ENCODE measurements at regions not wholly inside any gene's neighbourhood (a gene's known extent, or its start where the extent isn't known, plus 50 kb on each side); places are given as distances from the start of the nearest gene placed in this dataset.

GRCh38 chr16:65716737-65717700, 595.2 kb upstream of the CDH11 start:
- no peaks in the 10 kb centered on the region for H3K4me1 Mint-ChIP-seq
- H3K9me3 ChIP-seq = no peaks in the 10 kb centered on the region
- no peaks in the 10 kb centered on the region for H3K36me3 ChIP-seq (ENCODE audit: control insufficient read depth in 2 of 2, extremely low read depth in 1 of 2, insufficient read depth in 1 of 2, low read length in 1 of 2)
- H3K4me3 Mint-ChIP-seq = no peak overlapping the region
- H3K27ac Mint-ChIP-seq = no peak overlapping the region
- DNase-seq (no peak), ATAC-seq (replicated peaks in 1 of 4) (no peak)
- ChIA-PET CTCF (no interaction called here), POLR2A (no interaction called here)
- H3K4me3 ChIP-seq (ENCODE audit: control insufficient read depth in 1 of 2, extremely low read depth in 1 of 2, low read length in 1 of 2) = no peak overlapping the region
- H3K27me3 ChIP-seq (replicated peaks in 1 of 2; ENCODE audit: control insufficient read depth in 2 of 2, extremely low read depth in 1 of 2, insufficient read depth in 2 of 2, low read length in 1 of 2) = no peaks in the 10 kb centered on the region
- peaks cover 3 to 16% (median 4%) of the 10 kb centered on the region in 3 donors for H3K9me3 Mint-ChIP-seq
- 7% methylated on average over 2 of the region's 8 CpGs for WGBS (ENCODE audit: insufficient coverage)
- H3K36me3 Mint-ChIP-seq = no peaks in the 10 kb centered on the region
- no peak overlapping the region for H3K27ac ChIP-seq (ENCODE audit: low read length)
- no peaks in the 10 kb centered on the region for H3K4me1 ChIP-seq (ENCODE audit: control insufficient read depth in 1 of 2, extremely low read depth in 1 of 2, insufficient read depth in 2 of 2, low read length in 2 of 2)
- H3K27me3 Mint-ChIP-seq = no peaks in the 10 kb centered on the region

GRCh38 chr16:65713181-65713808, 591.4 kb upstream of the CDH11 start:
- Mint-ChIP-seq H3K9me3 (peaks cover 6 to 14% (median 7%) of the 10 kb centered on the region in 3 donors), H3K27ac (no peak overlapping the region), H3K36me3 (no peaks in the 10 kb centered on the region), H3K27me3 (no peaks in the 10 kb centered on the region), H3K4me1 (no peaks in the 10 kb centered on the region), H3K4me3 (no peak overlapping the region)
- ChIA-PET CTCF (interaction anchor here in 1 of 2 donors (0.5 kb wide), 1 partner anchor 522 kb away, joined by 4 read pairs; no protein-coding TSS in a partner anchor), POLR2A (no interaction called here)
- whole genome bisulfite sequencing (ENCODE audit: insufficient coverage) = 28% methylated on average over 3 of the region's 7 CpGs
- Histone ChIP-seq H3K4me1 (ENCODE audit: control insufficient read depth in 1 of 2, extremely low read depth in 1 of 2, insufficient read depth in 2 of 2, low read length in 2 of 2) (no peaks in the 10 kb centered on the region), H3K9me3 (no peaks in the 10 kb centered on the region), H3K4me3 (ENCODE audit: control insufficient read depth in 1 of 2, extremely low read depth in 1 of 2, low read length in 1 of 2) (no peak overlapping the region), H3K27ac (ENCODE audit: low read length) (no peak overlapping the region), H3K27me3 (replicated peaks in 1 of 2; ENCODE audit: control insufficient read depth in 2 of 2, extremely low read depth in 1 of 2, insufficient read depth in 2 of 2, low read length in 1 of 2) (no peaks in the 10 kb centered on the region), H3K36me3 (ENCODE audit: control insufficient read depth in 2 of 2, extremely low read depth in 1 of 2, insufficient read depth in 1 of 2, low read length in 1 of 2) (no peaks in the 10 kb centered on the region)
- no peak for DNase-seq
- ATAC-seq (replicated peaks in 1 of 4) = no peak

- H3K27ac Mint-ChIP-seq = no peak overlapping the region
- H3K36me3 Mint-ChIP-seq = no peaks in the 10 kb centered on the region
- H3K4me1 ChIP-seq (ENCODE audit: control insufficient read depth in 1 of 2, extremely low read depth in 1 of 2, insufficient read depth in 2 of 2, low read length in 2 of 2) = no peaks in the 10 kb centered on the region
- ChIA-PET CTCF (no interaction called here), POLR2A (no interaction called here)
- DNase-seq = no peak
- H3K4me1 Mint-ChIP-seq = no peaks in the 10 kb centered on the region
- WGBS (ENCODE audit: insufficient coverage) = 90% methylated on average over 3 of the region's 8 CpGs
- no peaks in the 10 kb centered on the region for H3K27me3 ChIP-seq (replicated peaks in 1 of 2; ENCODE audit: control insufficient read depth in 2 of 2, extremely low read depth in 1 of 2, insufficient read depth in 2 of 2, low read length in 1 of 2)
- no peaks in the 10 kb centered on the region for H3K27me3 Mint-ChIP-seq
- H3K4me3 ChIP-seq (ENCODE audit: control insufficient read depth in 1 of 2, extremely low read depth in 1 of 2, low read length in 1 of 2) = no peak overlapping the region
- no peak overlapping the region for H3K27ac ChIP-seq (ENCODE audit: low read length)
- no peaks in the 10 kb centered on the region for H3K9me3 ChIP-seq
- no peaks in the 10 kb centered on the region for H3K36me3 ChIP-seq (ENCODE audit: control insufficient read depth in 2 of 2, extremely low read depth in 1 of 2, insufficient read depth in 1 of 2, low read length in 1 of 2)
- peaks cover 6 to 11% (median 10%) of the 10 kb centered on the region in 3 donors for H3K9me3 Mint-ChIP-seq
- no peak overlapping the region for H3K4me3 Mint-ChIP-seq
- no peak for ATAC-seq (replicated peaks in 1 of 4)
These were observed 588.2 kb upstream of the CDH11 start for GRCh38 chr16:65710107-65710506.

GRCh38 chr16:65704866-65705265, 583.0 kb upstream of the CDH11 start:
- no peak for ATAC-seq (replicated peaks in 1 of 4)
- Mint-ChIP-seq H3K4me1 (no peaks in the 10 kb centered on the region), H3K27ac (no peak overlapping the region), H3K27me3 (peaks cover 0 to 2% of the 10 kb centered on the region in 2 donors), H3K9me3 (peaks cover 3 to 10% (median 7%) of the 10 kb centered on the region in 3 donors), H3K4me3 (no peak overlapping the region), H3K36me3 (no peaks in the 10 kb centered on the region)
- POLR2A ChIA-PET = no interaction called here
- no peaks in the 10 kb centered on the region for H3K9me3 ChIP-seq
- H3K4me3 ChIP-seq (ENCODE audit: control insufficient read depth in 1 of 2, extremely low read depth in 1 of 2, low read length in 1 of 2) = no peak overlapping the region
- H3K27me3 ChIP-seq (replicated peaks in 1 of 2; ENCODE audit: control insufficient read depth in 2 of 2, extremely low read depth in 1 of 2, insufficient read depth in 2 of 2, low read length in 1 of 2) = no peaks in the 10 kb centered on the region
- H3K4me1 ChIP-seq (ENCODE audit: control insufficient read depth in 1 of 2, extremely low read depth in 1 of 2, insufficient read depth in 2 of 2, low read length in 2 of 2) = no peaks in the 10 kb centered on the region
- no peak for DNase-seq
- H3K27ac ChIP-seq (ENCODE audit: low read length) = no peak overlapping the region
- H3K36me3 ChIP-seq (ENCODE audit: control insufficient read depth in 2 of 2, extremely low read depth in 1 of 2, insufficient read depth in 1 of 2, low read length in 1 of 2) = no peaks in the 10 kb centered on the region
- CTCF ChIA-PET = no interaction called here

- Mint-ChIP-seq H3K4me1 (no peaks in the 10 kb centered on the region), H3K27me3 (peaks cover 0 to 2% of the 10 kb centered on the region in 2 donors), H3K27ac (no peak overlapping the region), H3K36me3 (no peaks in the 10 kb centered on the region), H3K4me3 (no peak overlapping the region), H3K9me3 (peaks cover 3 to 9% (median 8%) of the 10 kb centered on the region in 3 donors)
- no peak for ATAC-seq (replicated peaks in 1 of 4)
- Histone ChIP-seq H3K9me3 (no peaks in the 10 kb centered on the region), H3K27ac (ENCODE audit: low read length) (no peak overlapping the region), H3K27me3 (replicated peaks in 1 of 2; ENCODE audit: control insufficient read depth in 2 of 2, extremely low read depth in 1 of 2, insufficient read depth in 2 of 2, low read length in 1 of 2) (no peaks in the 10 kb centered on the region), H3K4me3 (ENCODE audit: control insufficient read depth in 1 of 2, extremely low read depth in 1 of 2, low read length in 1 of 2) (no peak overlapping the region), H3K36me3 (ENCODE audit: control insufficient read depth in 2 of 2, extremely low read depth in 1 of 2, insufficient read depth in 1 of 2, low read length in 1 of 2) (no peaks in the 10 kb centered on the region), H3K4me1 (ENCODE audit: control insufficient read depth in 1 of 2, extremely low read depth in 1 of 2, insufficient read depth in 2 of 2, low read length in 2 of 2) (no peaks in the 10 kb centered on the region)
- WGBS (ENCODE audit: insufficient coverage) = 84% methylated on average over 6 of the region's 8 CpGs
- CTCF ChIA-PET = no interaction called here
- DNase-seq = no peak
- POLR2A ChIA-PET = no interaction called here
These were observed 581.0 kb upstream of the CDH11 start for GRCh38 chr16:65702707-65703402.

GRCh38 chr16:65700596-65700995, 578.7 kb upstream of the CDH11 start:
- Mint-ChIP-seq H3K27ac (no peak overlapping the region), H3K9me3 (peaks cover 0 to 14% (median 6%) of the 10 kb centered on the region in 3 donors), H3K4me3 (no peak overlapping the region), H3K36me3 (no peaks in the 10 kb centered on the region), H3K4me1 (no peaks in the 10 kb centered on the region), H3K27me3 (peaks cover 0 to 2% of the 10 kb centered on the region in 2 donors)
- no CpG with 5 or more reads among the region's 2 CpGs for WGBS (ENCODE audit: insufficient coverage)
- ChIA-PET POLR2A (no interaction called here), CTCF (no interaction called here)
- Histone ChIP-seq H3K27ac (ENCODE audit: low read length) (no peak overlapping the region), H3K36me3 (ENCODE audit: control insufficient read depth in 2 of 2, extremely low read depth in 1 of 2, insufficient read depth in 1 of 2, low read length in 1 of 2) (no peaks in the 10 kb centered on the region), H3K9me3 (no peaks in the 10 kb centered on the region), H3K27me3 (replicated peaks in 1 of 2; ENCODE audit: control insufficient read depth in 2 of 2, extremely low read depth in 1 of 2, insufficient read depth in 2 of 2, low read length in 1 of 2) (no peaks in the 10 kb centered on the region), H3K4me3 (ENCODE audit: control insufficient read depth in 1 of 2, extremely low read depth in 1 of 2, low read length in 1 of 2) (no peak overlapping the region), H3K4me1 (ENCODE audit: control insufficient read depth in 1 of 2, extremely low read depth in 1 of 2, insufficient read depth in 2 of 2, low read length in 2 of 2) (no peaks in the 10 kb centered on the region)
- ATAC-seq (replicated peaks in 1 of 4) = no peak
- no peak for DNase-seq

Data from T-cell (primary cell).